RWPE2 (cell line): ENCODE measurements at regions not wholly inside any gene's neighbourhood (a gene's known extent, or its start where the extent isn't known, plus 50 kb on each side); places are given as distances from the start of the nearest gene placed in this dataset.
A peak's percentile ranks its signal among the peaks of the same experiment; 100 is the strongest.
"Not testable (repeated sequence)": the region's sequence is repeated elsewhere in the genome, so short reads cannot be mapped to it uniquely, and the experiment has no call there.

Experiments
- ATAC-seq: fragments of 200-7000 bp; cut with Tn5 transposase; 3 replicates; pipeline ENCODE4 v1.9.1; 2021; ENCODE audit warnings: low read depth
- DNase-seq: peaks from one replicate; pipeline ENCODE4 v3.0.0-alpha.2; 2020; ENCODE audit warnings: low spot score
- H3K27ac ChIP-seq: fragments of 450-650 bp; 2 replicates; pipeline ENCODE4 v1.5.1; 2017; ENCODE audit warnings: mild to moderate bottlenecking; ENCODE audit not compliant: poor library complexity, severe bottlenecking
- H3K27me3 ChIP-seq: fragments of 250-450 bp; sonication (Bioruptor Pico); 2 replicates; pipeline ENCODE4 v1.5.1; 2021; ENCODE audit warnings: mild to moderate bottlenecking, moderate library complexity; ENCODE audit not compliant: insufficient read depth, poor library complexity, severe bottlenecking
- H3K36me3 ChIP-seq: fragments of 250-450 bp; sonication (Bioruptor Pico); 2 replicates; pipeline ENCODE4 v1.5.1; 2020; ENCODE audit warnings: low read depth, mild to moderate bottlenecking, moderate library complexity
- H3K4me1 ChIP-seq: fragments of 250-450 bp; sonication (Bioruptor Pico); 2 replicates; pipeline ENCODE4 v1.5.1; 2021; ENCODE audit warnings: mild to moderate bottlenecking, moderate library complexity; ENCODE audit not compliant: insufficient read depth, poor library complexity, severe bottlenecking
- H3K4me3 ChIP-seq: fragments of 250-450 bp; sonication (Bioruptor Pico); 2 replicates; pipeline ENCODE4 v1.5.1; 2021; ENCODE audit warnings: mild to moderate bottlenecking, moderate library complexity; ENCODE audit not compliant: severe bottlenecking
- H3K9me3 ChIP-seq: fragments of 250-450 bp; sonication (Bioruptor Pico); 2 replicates; pipeline ENCODE4 v1.5.1; 2021; ENCODE audit warnings: mild to moderate bottlenecking, moderate library complexity; ENCODE audit not compliant: severe bottlenecking
- TF ChIP-seq, protein P1 (sequence below): fragments of 450-650 bp; IDR thresholded peaks from one replicate; pipeline ENCODE4 v1.5.1; 2017; ENCODE audit warnings: mild to moderate bottlenecking, moderate library complexity; ENCODE audit not compliant: poor library complexity, severe bottlenecking

GRCh38 chr4:174402470-174403176 lies 118.9 kb downstream of the CEP44 start:
- peaks cover 4% of the 10 kb centered on the region for H3K4me1 ChIP-seq
- no peak overlapping the region for H3K27ac ChIP-seq
- ATAC-seq (no peak), DNase-seq (no peak)
- no peak overlapping the region for H3K4me3 ChIP-seq
- no peaks in the 10 kb centered on the region for H3K9me3 ChIP-seq
- TF ChIP-seq, protein P1, sequence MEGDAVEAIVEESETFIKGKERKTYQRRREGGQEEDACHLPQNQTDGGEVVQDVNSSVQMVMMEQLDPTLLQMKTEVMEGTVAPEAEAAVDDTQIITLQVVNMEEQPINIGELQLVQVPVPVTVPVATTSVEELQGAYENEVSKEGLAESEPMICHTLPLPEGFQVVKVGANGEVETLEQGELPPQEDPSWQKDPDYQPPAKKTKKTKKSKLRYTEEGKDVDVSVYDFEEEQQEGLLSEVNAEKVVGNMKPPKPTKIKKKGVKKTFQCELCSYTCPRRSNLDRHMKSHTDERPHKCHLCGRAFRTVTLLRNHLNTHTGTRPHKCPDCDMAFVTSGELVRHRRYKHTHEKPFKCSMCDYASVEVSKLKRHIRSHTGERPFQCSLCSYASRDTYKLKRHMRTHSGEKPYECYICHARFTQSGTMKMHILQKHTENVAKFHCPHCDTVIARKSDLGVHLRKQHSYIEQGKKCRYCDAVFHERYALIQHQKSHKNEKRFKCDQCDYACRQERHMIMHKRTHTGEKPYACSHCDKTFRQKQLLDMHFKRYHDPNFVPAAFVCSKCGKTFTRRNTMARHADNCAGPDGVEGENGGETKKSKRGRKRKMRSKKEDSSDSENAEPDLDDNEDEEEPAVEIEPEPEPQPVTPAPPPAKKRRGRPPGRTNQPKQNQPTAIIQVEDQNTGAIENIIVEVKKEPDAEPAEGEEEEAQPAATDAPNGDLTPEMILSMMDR = no peak
- no peaks in the 10 kb centered on the region for H3K36me3 ChIP-seq
- no peaks in the 10 kb centered on the region for H3K27me3 ChIP-seq

DNA sequence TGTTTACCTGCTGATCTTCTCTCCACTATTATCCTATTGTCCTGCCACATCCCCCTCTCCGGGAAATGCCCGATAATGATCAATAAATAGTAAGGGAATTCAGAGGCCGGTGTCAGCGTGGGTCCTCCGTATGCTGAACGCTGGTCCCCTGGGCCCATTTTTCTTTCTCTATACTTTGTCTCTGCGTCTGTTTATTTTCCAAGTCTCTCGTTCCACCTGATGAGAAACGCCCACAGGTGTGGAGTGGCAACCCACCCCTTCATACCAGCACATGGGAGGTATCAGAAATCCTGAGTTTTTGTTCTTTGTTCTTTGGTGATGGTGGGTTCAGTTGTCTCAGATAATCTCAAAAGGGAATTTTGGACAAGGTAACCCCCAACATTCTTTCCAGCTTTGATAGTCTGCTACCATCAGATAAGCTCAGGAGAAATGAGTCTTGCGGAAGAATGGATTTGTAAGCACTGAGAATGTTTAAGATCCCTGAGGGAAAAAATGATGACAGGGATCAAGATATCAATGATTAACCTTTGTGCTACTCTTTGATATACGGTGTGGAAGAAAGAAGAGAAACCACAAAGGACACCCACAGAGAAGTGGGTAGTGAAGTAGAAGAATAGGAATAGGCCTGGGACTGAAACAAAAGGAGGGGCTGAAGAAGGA lies 117.9 kb downstream of the CEP44 start:
- Histone ChIP-seq H3K27ac (no peak overlapping the region), H3K4me1 (peaks cover 4% of the 10 kb centered on the region), H3K27me3 (no peaks in the 10 kb centered on the region), H3K36me3 (no peaks in the 10 kb centered on the region), H3K4me3 (no peak overlapping the region), H3K9me3 (no peaks in the 10 kb centered on the region)
- ATAC-seq (no peak), DNase-seq (no peak)
- TF ChIP-seq, protein P1 = no peak

- not testable (repeated sequence) for ATAC-seq, H3K4me1 ChIP-seq, H3K9me3 ChIP-seq, H3K36me3 ChIP-seq, DNase-seq, H3K4me3 ChIP-seq, H3K27ac ChIP-seq, H3K27me3 ChIP-seq
Observed at GRCh38 chr4:174400603-174401302, 117.0 kb downstream of the CEP44 start.

DNA sequence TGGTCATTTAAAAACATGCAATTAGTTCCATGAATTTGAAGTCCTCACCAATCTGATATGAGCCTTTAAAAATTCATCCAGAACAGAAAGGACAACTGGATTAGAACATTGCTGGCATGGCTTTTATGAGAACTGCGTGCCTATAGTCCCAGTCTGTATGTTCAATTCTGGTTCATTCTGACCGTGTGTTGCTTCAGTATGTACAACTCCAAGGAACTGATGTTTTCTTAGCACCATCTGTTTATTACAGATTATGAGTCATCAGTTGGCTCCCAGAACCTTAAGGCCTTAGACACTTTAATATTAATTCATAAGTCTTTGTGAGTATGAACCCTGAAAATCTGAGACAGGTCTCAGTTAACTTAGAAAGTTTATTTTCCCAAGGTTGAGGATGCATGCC lies 115.0 kb downstream of the CEP44 start:
- Histone ChIP-seq H3K4me3 (no peak overlapping the region), H3K9me3 (no peaks in the 10 kb centered on the region), H3K36me3 (no peaks in the 10 kb centered on the region), H3K4me1 (peaks cover 21% of the 10 kb centered on the region), H3K27me3 (no peaks in the 10 kb centered on the region), H3K27ac (no peak overlapping the region)
- TF ChIP-seq, protein P1 = no peak
- DNase-seq (no peak), ATAC-seq (peak; percentile 91)

DNA sequence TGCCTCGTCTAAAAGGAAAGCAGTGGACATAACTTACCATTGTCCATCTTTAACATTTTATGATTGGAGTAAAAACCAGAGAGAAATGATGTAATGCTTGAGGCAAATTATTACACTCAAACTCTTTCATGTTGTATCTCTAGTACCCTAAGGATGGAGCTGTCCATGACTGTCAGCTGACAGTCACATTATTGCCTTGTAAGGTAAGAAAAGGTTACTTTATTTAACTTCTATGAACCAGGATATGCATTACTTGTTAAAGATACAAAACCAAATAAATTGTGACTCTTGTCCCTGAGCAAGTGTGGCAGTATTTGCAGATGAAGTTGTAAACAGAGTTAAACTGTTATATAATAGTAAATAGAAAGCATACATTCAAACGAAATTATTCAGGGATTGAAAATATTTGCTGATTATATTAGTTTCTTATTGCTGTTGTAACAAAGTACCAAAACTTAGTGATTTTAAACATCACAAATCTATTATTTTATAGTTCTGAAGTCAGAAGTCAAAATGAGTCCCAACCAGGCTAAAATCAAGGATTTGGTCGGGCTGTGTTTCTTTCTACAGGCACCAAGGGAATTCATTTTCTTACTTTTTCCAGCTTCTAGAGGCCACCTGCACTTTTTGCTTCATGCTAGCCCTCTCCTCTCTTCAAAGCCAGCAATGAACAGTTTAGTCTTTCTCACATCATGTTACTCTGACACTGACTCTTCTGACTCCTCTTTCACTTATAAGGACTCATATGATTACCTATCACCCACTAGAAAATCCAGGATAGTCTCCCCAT lies 113.8 kb downstream of the CEP44 start:
- TF ChIP-seq, protein P1 = no peak
- no peak for ATAC-seq
- Histone ChIP-seq H3K36me3 (no peaks in the 10 kb centered on the region), H3K9me3 (no peaks in the 10 kb centered on the region), H3K4me3 (no peak overlapping the region), H3K27me3 (no peaks in the 10 kb centered on the region), H3K4me1 (peaks cover 21% of the 10 kb centered on the region), H3K27ac (no peak overlapping the region)
- DNase-seq = no peak
